Hepatocyte (in vitro differentiated cells): ENCODE measurements at regions not wholly inside any gene's neighbourhood (a gene's known extent, or its start where the extent isn't known, plus 50 kb on each side); places are given as distances from the start of the nearest gene placed in this dataset.
"Not testable (repeated sequence)": the region's sequence is repeated elsewhere in the genome, so short reads cannot be mapped to it uniquely, and the experiment has no call there.

ENCODE experiments used
- EZH2 ChIP-seq: fragments of 200-600 bp; sonication (generic); IDR thresholded peaks from 2 replicates; pipeline ENCODE4 v1.6.1; 2016; ENCODE audit warnings: antibody characterized with exemption, mild to moderate bottlenecking, borderline replicate concordance
- EZH2phosphoT487 ChIP-seq: fragments of 200-600 bp; sonication (generic); IDR thresholded peaks from one replicate; pipeline ENCODE4 v1.6.1; 2018; ENCODE audit warnings: antibody characterized with exemption, mild to moderate bottlenecking, low read depth, moderate library complexity; ENCODE audit not compliant: unreplicated experiment, severe bottlenecking
- TF ChIP-seq, protein P1 (sequence below): fragments of 200-600 bp; sonication (generic); IDR thresholded peaks from 2 replicates; pipeline ENCODE4 v1.5.1; 2016; ENCODE audit warnings: antibody characterized with exemption, mild to moderate bottlenecking; ENCODE audit not compliant: poor library complexity

DNA sequence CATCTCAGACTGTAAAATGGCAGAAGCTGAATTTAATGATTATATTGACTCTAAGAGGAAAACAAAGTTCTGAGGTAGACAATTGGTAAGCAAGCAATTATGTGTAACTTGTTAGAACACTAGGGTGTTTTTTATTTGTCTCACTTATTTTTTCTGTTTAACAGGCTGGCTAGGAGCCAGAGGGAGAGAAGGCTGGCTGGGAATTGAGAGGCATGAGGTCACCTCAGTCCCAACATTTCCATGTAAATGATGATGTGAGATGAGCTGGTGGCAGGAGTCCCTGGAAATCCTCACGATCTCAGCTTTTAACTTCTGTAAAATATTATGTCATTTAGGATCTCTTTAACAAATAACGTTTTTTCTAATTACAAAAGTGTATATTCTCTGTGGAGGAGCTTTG, 66.9 kb upstream of the PLEKHG4B start:
- TF ChIP-seq, protein P1, sequence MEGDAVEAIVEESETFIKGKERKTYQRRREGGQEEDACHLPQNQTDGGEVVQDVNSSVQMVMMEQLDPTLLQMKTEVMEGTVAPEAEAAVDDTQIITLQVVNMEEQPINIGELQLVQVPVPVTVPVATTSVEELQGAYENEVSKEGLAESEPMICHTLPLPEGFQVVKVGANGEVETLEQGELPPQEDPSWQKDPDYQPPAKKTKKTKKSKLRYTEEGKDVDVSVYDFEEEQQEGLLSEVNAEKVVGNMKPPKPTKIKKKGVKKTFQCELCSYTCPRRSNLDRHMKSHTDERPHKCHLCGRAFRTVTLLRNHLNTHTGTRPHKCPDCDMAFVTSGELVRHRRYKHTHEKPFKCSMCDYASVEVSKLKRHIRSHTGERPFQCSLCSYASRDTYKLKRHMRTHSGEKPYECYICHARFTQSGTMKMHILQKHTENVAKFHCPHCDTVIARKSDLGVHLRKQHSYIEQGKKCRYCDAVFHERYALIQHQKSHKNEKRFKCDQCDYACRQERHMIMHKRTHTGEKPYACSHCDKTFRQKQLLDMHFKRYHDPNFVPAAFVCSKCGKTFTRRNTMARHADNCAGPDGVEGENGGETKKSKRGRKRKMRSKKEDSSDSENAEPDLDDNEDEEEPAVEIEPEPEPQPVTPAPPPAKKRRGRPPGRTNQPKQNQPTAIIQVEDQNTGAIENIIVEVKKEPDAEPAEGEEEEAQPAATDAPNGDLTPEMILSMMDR: not testable (repeated sequence)
- TF ChIP-seq EZH2, EZH2phosphoT487: not testable (repeated sequence)
